HG03045 (cell line): ENCODE measurements at regions not wholly inside any gene's neighbourhood (a gene's known extent, or its start where the extent isn't known, plus 50 kb on each side); places are given as distances from the start of the nearest gene placed in this dataset.

Experiments
- ATAC-seq: cut with Tn5 transposase; IDR thresholded peaks from one replicate; pipeline ENCODE4 v1.9.1; 2021; ENCODE audit warnings: mild to moderate bottlenecking, moderate library complexity; ENCODE audit not compliant: unreplicated experiment

DNA sequence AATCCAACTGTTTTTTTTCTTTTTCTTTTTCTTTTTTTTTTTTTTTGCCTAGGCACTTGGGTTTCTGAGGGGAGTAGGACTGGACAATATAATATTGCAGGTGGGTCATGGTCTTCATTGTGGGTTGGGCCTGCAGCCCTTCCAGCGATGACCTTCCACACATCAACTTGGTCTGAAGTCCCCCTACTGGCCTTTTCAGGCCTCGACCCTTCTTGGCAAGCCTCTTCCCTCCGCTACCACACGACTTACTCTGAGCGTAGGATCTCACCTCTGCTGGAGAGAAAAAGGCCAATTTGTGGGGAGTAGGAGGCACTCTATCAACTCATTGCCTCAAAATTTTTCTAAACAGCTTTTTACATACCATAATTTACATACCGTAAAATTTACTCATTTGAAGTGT is 51.1 kb upstream of the GRIK3 start:
- no peak for ATAC-seq

- ATAC-seq: no peak
These were observed 55.4 kb upstream of the GRIK3 start for GRCh38 chr1:37089750-37090149.

GRCh38 chr1:37090671-37091070 is 56.4 kb upstream of the GRIK3 start:
- no peak for ATAC-seq

DNA sequence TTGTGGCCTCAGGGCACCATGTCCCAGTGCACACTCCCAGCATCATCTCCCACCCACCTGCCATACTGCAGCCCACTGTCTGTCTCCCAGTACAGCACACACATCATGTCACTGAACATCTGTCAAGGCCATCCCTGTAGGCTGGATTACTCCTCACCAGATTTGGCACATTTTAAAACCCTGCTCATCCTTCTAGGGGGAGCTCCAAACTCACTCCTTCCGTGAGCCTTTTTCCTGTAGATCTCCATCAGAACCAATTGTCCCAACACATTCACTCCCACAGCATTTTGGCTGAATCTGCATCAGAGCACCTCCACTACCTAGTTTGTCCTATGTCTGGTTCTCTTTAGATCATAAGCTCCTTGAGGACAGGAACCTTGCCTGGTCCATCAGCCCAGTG is 58.6 kb upstream of the GRIK3 start:
- no peak for ATAC-seq

GRCh38 chr1:37094302-37094701 is 60.0 kb upstream of the GRIK3 start:
- no peak for ATAC-seq

- no peak for ATAC-seq
These were observed 62.2 kb upstream of the GRIK3 start for GRCh38 chr1:37096523-37096922.

DNA sequence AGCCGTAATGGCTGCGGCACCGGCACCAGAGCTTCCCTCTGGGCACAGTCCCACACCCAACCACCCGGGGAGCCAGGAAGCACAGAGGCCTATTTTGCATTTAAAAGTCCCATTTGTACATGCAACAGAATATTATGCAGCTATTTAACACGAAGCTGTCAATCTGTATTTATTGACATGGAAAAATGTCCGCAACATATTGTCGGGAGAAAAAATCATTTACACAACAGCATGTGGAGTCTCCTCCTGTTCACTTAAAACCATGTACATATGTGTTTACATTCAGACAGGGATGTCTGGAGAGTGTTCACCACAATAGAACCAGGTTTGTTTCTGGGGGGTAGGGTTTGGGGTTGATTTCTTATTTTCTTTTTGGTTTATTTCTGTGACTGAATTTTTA is 63.4 kb upstream of the GRIK3 start:
- no peak for ATAC-seq

- ATAC-seq: no peak
These were observed 63.9 kb upstream of the GRIK3 start for GRCh38 chr1:37098237-37098636.

DNA sequence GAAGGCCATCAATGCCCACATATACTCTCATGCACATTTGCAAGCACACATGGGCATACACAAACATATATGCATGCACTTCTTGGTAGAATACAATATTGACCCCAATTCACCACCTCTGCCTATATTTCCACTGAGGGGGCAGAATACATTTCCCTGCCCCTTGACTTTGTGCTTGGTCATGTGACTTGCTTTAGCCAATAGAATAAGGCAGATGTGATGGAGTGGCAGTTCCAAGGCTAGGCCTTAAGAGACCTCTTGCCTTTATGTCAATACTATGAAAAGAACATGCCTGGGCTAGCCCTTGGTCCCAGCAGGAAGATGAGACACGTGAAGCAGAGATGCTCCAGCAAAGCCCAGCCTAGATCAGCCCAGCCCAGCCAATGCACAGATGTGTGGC is 66.0 kb upstream of the GRIK3 start:
- no peak for ATAC-seq

- no peak for ATAC-seq
These were observed 68.5 kb upstream of the GRIK3 start for GRCh38 chr1:37102656-37103382.

DNA sequence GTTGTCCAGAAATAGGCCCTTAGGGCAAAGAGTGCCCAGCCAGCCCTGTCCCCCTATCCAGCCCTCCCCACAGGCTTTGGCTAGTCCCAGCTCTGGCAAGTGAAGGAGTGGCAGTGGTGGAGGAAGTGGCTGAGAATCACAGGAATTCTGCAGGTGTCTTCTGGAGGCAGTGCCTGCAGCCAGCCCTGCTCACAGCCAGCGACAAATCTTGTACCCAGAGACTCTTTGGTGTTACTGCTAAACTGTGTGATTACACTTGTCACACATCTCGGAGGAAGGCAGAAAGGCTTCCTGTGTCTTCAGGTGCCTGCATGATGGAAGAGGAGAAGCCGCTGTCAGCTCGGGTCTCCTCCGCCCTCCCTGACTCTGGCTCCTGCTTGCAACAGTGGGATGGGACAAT is 71.6 kb upstream of the GRIK3 start:
- ATAC-seq: no peak

GRCh38 chr1:37107153-37107907 is 73.0 kb upstream of the GRIK3 start:
- ATAC-seq: no peak

DNA sequence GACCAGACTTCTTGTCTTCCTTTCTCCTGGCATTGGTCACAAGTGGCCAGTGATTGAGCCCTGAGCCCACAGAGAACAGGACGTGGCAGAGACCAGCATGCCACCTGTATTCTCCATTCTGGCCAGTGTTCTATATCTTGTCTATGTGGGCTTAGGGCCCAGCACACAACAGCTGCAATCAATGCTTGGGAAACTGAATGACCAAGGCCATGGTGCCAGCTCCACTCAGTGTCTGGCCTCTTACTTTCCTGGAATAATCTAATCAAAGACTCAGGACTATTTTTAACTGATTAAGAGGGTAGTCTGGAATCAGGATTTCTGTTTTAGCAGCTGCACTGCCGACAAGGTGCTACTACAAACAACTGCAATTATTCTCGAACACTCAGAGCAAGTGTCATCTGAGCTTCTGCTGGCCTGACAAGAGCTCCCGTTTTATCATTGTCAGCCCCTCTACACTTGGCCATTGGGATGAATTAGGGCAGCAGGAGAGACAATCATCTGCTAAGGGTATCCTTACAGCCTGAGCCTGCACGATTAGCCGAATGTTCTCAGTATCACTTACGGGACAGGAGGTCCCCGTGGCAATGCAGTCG is 74.4 kb upstream of the GRIK3 start:
- ATAC-seq: no peak

GRCh38 chr1:37112430-37112829 is 78.1 kb upstream of the GRIK3 start:
- ATAC-seq: no peak

DNA sequence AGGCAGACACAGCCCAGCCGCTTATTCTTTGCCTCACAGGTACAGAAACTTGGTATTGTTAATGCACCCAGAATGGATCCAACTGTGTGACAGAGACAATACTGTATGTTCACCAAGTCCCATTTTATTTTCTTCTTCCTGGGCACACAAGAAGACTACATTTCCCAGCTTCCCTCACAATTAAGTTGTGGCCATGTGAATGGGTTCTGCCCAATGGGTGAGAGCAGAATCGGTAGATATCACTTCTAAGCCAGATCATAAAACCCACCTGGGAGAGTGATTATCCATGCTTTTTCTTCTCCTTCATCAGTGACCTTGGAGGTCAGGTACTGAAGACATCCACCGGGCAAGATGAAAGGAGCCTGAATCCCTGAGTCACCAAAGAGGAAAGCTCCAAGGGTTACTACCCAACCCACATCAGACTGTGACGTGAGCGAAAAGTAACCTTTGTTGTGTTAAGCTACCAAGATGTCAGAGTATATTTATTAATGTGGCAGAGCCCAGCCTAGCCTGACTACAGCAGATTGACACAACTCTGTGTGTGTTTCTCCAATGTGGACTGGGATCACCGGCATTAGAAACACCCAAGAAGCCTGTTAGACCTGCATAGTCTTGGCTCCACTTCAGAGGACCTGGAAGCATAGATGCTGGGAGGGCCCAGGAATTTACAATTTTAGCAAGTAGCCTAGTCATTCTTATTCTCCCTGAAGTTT is 79.1 kb upstream of the GRIK3 start:
- ATAC-seq: no peak

DNA sequence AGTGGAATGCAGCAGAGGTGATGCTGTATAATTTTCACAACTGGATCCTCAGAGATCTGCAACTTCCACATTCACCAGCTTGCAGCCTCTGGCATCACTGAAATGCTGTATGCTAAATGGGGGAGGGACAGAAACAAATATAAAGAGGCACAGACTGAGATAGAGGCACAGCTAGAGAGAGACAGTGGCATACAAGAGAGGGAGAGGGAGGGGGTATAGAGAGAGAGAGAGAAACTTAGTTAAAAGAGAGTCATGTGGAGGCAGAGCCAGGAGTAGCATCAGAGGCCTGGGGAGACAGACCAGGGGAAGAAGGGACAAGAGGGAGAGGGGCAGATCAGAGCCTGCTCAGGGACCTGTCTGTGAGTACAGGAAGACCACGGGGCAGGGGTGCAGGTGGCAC is 84.5 kb upstream of the GRIK3 start:
- no peak for ATAC-seq

DNA sequence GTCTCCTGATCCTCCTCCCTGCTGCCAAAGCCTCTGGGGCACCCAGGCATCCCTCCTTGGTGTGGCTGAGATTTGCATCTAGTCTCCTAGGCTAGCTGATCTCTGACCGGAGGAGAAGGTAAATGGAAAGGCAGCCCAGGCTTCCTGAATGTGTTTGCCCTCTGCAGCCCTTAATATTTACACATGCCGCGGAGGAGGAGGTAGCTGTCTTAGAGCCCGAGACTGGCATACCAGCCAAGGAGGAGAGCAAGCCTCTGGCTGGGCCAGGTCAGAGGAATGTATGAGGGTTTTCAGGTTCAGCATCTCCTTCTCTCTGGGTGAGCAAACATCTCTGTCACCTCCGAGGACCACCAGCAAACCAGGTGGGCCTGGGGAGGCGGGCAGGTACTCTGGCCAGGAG is 86.0 kb upstream of the GRIK3 start:
- no peak for ATAC-seq

- ATAC-seq: no peak
These were observed 89.2 kb upstream of the GRIK3 start for GRCh38 chr1:37123276-37124115.

DNA sequence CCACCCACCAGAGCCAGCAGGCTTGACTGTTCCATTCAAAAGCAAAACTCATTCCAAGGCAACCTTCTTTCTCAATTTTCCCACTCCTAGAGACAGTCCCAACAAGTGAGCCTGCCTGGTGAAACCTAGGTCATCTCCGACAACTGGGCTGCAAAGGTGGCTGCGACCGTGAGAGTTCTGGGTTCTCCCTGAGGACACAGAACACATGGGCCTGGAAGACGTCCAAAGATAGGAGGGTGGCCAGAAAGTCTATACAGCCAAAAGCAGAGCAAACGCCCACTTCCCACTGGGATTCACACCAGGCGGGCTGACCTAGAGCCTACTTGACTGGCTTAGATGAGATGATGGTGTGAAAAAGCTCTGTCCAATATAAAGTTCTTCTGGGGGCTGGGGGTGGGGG is 90.2 kb upstream of the GRIK3 start:
- no peak for ATAC-seq

DNA sequence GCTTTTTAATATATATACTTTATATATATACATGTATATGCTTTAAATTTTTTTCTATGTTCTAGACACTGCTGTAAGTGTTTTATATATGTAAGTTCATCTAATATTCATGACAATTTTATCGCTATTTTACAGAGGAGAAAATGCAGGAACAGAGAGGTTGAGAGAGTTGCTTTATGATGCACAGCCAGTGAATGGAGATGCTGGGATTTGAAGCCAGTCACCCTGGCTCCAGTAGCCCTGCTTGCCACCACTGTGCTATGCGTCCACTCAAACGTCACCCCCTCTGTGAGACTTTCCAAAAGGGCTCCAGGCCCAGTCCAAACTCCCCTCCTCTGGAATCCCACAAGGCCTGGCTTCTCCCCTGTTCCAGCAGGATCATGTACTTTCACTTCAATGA is 91.0 kb upstream of the GRIK3 start:
- no peak for ATAC-seq

DNA sequence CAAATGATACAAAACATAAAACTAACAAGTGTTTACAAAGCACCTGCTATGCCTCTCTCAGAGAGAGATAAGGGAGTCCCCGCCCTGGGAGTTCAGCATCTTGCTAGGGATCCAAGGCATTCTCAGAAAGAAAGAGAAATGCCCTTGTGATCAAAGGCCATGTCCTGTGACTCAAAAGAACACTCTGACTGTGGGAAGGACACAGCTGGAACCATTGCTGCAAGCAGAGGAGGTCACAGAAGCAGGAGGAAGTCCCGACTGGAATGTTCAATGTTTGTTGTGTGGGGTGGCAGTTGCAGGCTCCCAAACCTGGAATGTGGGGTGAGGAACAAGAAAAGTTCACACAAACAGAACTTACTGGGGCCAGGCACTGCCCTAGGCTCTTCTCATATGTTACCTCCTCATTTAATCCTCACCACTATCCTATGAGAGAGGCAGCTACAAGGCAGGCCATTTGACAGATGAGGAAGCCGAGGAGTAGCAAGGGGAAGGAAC is 93.0 kb upstream of the GRIK3 start:
- no peak for ATAC-seq
